Nephron (organoid): ENCODE measurements at regions not wholly inside any gene's neighbourhood (a gene's known extent, or its start where the extent isn't known, plus 50 kb on each side); places are given as distances from the start of the nearest gene placed in this dataset.

Experiments used
- H3K27ac Mint-ChIP-seq, 3 experiments: 2 replicates each; pipeline ENCODE4 v1.8.0; 2020; ENCODE audit warnings: mixed read lengths in 3 of 3, mild to moderate bottlenecking in 2 of 3, moderate library complexity in 1 of 3
- H3K27me3 Mint-ChIP-seq: 2 replicates; pipeline ENCODE4 v1.8.0; 2021; ENCODE audit warnings: low read depth, mild to moderate bottlenecking, moderate library complexity, mixed read lengths
- H3K36me3 Mint-ChIP-seq: 2 replicates; pipeline ENCODE4 v1.8.0; 2020; ENCODE audit warnings: low read depth, mixed read lengths
- H3K4me1 Mint-ChIP-seq: 2 replicates; pipeline ENCODE4 v1.8.0; 2020; ENCODE audit warnings: mixed read lengths
- H3K4me3 Mint-ChIP-seq, 3 experiments: 2 replicates each; pipeline ENCODE4 v1.8.0; 2020; ENCODE audit warnings: mild to moderate bottlenecking in 3 of 3, mixed read lengths in 3 of 3, moderate library complexity in 2 of 3
- H3K9me3 Mint-ChIP-seq: 2 replicates; pipeline ENCODE4 v1.8.0; 2020; ENCODE audit warnings: mixed read lengths
- CTCF ChIP-seq, 3 experiments: fragments of 200-600 bp; sonication (generic); IDR thresholded peaks; one replicate each; pipeline ENCODE4 v1.5.0; 2021; ENCODE audit warnings: antibody characterized with exemption in 3 of 3; ENCODE audit not compliant: unreplicated experiment in 3 of 3

DNA sequence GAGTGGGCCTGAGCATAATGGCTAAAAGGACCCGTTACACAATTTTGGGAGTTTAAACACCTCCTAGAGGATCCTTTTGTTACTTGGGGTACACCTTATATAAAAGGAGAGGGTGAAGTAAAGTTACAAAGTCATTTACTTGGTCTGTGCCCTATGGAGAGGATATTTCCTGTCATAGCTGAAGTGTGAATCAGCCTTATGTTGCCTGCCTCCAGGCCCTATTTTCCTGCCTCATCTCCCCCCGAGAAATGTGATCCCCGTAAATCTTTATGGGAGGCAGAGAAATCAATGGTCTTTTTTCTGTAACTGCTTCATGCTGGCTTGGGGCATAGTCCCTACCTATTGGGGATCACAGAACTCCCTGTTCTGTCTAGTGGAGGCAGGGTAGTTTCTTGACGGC, 906.6 kb downstream of the DSC3 start:
- Mint-ChIP-seq H3K4me3 (no peak overlapping the region), H3K36me3 (no peaks in the 10 kb centered on the region), H3K27me3 (no peaks in the 10 kb centered on the region), H3K27ac (no peak overlapping the region), H3K9me3 (peaks cover 7% of the 10 kb centered on the region), H3K4me1 (no peaks in the 10 kb centered on the region)
- no peak for TF ChIP-seq CTCF (IDR thresholded peaks at IDR 0.05; ENCODE audit: unreplicated experiment in 3 of 3)

DNA sequence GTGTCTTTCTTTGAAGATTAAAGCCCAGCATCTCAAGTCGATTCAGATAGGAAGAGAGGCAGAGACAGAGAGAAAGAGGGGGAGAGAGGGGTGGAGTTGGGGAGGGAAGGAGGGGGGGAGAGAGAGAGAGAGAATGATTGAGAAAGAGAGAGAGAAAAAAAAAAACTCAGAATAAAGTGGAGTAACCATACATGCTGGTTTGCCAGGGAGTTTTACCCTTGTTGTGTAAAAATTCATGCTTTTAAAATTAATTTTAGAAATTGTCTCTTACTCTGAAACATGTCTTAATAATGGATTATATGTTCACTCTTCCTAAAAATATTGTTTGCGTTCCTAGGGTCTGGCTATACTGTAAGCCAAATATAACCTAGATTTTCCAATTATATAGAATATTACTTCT, 908.5 kb downstream of the DSC3 start:
- Mint-ChIP-seq H3K27me3 (no peaks in the 10 kb centered on the region), H3K9me3 (peaks cover 2% of the 10 kb centered on the region), H3K27ac (no peak overlapping the region), H3K4me3 (no peak overlapping the region), H3K36me3 (no peaks in the 10 kb centered on the region), H3K4me1 (no peaks in the 10 kb centered on the region)
- no peak for TF ChIP-seq CTCF (IDR thresholded peaks at IDR 0.05; ENCODE audit: unreplicated experiment in 3 of 3)

GRCh38 chr18:30132959-30133358, 909.6 kb downstream of the DSC3 start:
- no peaks in the 10 kb centered on the region for H3K27me3 Mint-ChIP-seq
- H3K9me3 Mint-ChIP-seq = peaks cover 2% of the 10 kb centered on the region
- TF ChIP-seq CTCF (IDR thresholded peaks at IDR 0.05; ENCODE audit: unreplicated experiment in 3 of 3) = no peak
- no peaks in the 10 kb centered on the region for H3K36me3 Mint-ChIP-seq
- H3K4me1 Mint-ChIP-seq = no peaks in the 10 kb centered on the region
- H3K4me3 Mint-ChIP-seq = no peak overlapping the region
- H3K27ac Mint-ChIP-seq = no peak overlapping the region

DNA sequence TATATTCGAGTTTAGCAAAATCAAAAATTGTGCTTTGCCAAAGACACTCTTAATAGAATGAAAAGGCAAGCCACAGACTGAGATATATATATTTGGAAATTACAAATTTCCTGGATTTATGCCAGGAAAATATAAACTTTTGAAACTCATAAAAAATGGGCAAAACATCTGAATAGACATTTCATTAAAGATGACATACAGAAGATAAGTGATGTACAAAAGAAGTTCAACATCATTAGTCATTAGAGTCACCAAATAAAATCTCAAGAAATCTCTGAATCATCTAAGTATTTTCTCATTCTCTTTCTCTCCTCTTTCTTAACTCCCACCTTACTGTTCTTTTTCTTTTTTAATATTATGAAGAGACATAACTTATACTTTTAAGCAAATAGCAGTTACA, 921.1 kb downstream of the DSC3 start:
- Mint-ChIP-seq H3K4me3 (no peak overlapping the region), H3K4me1 (no peaks in the 10 kb centered on the region), H3K27ac (no peak overlapping the region), H3K27me3 (no peaks in the 10 kb centered on the region), H3K36me3 (no peaks in the 10 kb centered on the region), H3K9me3 (peaks cover 3% of the 10 kb centered on the region)
- no peak for TF ChIP-seq CTCF (IDR thresholded peaks at IDR 0.05; ENCODE audit: unreplicated experiment in 3 of 3)

DNA sequence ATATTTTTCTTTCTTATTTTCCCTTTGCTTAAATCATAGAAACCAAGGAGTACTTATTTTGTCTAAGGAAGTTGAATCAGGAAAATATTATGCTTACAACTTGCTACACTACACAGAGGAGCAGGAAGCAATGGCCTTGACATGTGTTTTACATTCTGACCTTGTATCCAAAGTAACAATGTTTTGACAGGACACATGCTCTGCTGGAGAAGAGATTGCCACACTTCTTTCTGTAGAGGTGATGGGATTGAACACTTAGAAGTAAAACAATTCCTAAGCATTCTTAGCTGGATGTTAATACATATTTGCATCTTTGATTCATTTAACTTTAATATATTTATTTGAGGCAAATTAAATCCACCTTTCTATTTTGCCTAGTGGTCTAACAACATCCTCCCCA, 929.1 kb downstream of the DSC3 start:
- no peaks in the 10 kb centered on the region for H3K27me3 Mint-ChIP-seq
- no peaks in the 10 kb centered on the region for H3K9me3 Mint-ChIP-seq
- no peak overlapping the region for H3K4me3 Mint-ChIP-seq
- no peak overlapping the region for H3K27ac Mint-ChIP-seq
- no peaks in the 10 kb centered on the region for H3K4me1 Mint-ChIP-seq
- H3K36me3 Mint-ChIP-seq = no peaks in the 10 kb centered on the region
- TF ChIP-seq CTCF (IDR thresholded peaks at IDR 0.05; ENCODE audit: unreplicated experiment in 3 of 3) = no peak

- H3K27ac Mint-ChIP-seq = no peak overlapping the region
- H3K4me3 Mint-ChIP-seq = no peak overlapping the region
- H3K27me3 Mint-ChIP-seq = no peaks in the 10 kb centered on the region
- H3K9me3 Mint-ChIP-seq = no peaks in the 10 kb centered on the region
- no peak for TF ChIP-seq CTCF (IDR thresholded peaks at IDR 0.05; ENCODE audit: unreplicated experiment in 3 of 3)
- H3K4me1 Mint-ChIP-seq = no peaks in the 10 kb centered on the region
- no peaks in the 10 kb centered on the region for H3K36me3 Mint-ChIP-seq
Measured at GRCh38 chr18:30106356-30106755, 936.2 kb downstream of the DSC3 start.
